ENCODE measurements at regions not wholly inside any gene's neighbourhood (a gene's known extent, or its start where the extent isn't known, plus 50 kb on each side); places are given as distances from the start of the nearest gene placed in this dataset.
A peak's percentile ranks its signal among the peaks of the same experiment; 100 is the strongest.
"Not testable (repeated sequence)": the region's sequence is repeated elsewhere in the genome, so short reads cannot be mapped to it uniquely, and the experiment has no call there.

DNA sequence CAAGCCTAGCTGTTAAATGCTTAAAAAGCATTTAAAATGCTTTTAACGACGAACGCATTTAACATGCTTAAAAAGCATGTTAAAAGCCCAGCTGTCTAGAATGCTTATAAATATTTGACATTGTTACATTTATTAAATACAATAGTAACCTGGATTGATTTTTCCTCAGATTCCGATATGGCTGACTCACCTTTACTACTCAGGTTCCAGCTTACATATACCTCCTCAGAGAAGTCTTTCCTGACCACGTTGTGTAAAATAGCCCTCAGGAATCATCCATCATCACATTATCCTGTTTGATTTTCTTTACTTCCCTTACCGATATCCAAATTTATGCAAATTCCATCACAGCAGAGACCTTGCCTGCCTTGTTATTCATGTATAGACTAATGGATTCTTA, 51.4 kb downstream of the SLC41A2 start:
- DNase-seq (ENCODE audit: low read depth in 1 of 2, low spot score in 1 of 2): no peak

DNA sequence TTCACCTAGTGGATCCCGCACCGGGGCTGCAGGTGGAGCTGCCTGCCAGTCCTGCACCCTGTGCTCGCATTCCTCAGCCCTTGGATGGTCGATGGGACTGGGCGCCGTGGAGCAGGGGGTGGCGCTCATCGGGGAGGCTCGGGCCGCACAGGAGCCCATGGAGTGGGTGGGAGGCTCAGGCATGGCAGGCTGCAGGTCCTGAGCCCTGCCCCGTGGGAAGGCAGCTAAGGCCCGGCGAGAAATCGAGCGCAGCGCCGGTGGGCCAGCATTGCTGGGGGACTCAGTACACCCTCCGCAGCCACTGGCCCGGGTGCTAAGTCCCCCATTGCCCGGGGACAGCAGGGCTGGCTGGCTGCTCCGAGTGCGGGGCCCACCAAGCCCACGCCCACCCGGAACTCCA, 52.6 kb downstream of the SLC41A2 start:
- not testable (repeated sequence) for DNase-seq (ENCODE audit: low read depth in 1 of 2, low spot score in 1 of 2)

DNA sequence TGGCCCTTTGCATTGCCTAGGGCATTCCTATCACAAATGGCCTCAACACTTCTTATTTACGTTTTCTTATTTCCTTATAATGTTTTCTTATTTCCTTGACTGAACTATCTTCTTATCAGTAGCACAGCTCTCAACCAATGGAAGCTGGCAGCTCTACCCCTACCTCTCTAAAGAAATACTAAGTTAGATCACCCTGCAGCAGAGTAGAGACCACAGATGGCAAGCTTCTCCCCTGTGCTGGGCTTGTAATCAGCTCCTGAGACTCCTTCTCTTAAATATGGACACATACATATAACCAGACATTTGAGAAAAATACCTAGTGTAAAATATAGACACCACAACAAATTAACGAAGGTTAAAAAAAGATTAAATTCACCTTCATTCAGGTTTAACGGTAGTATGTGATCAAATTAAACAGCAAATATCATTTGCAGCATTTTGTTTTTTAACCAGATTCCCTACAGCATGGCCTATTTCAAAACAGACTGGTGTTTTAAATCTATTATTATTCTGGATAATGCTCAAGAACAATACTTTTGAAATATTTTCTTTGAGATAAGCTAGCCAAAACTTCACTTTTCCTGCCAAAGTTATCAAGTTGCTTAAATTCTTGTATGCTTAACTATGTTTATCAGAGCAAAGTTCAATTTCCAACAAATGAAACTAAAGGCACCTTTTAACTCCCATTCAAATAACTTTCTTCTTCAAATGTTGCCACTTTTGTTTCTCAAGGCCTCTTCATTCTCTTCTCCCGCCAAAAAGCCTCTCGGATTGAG, 54.3 kb downstream of the SLC41A2 start:
- DNase-seq (ENCODE audit: low read depth in 1 of 2, low spot score in 1 of 2): no peak

DNA sequence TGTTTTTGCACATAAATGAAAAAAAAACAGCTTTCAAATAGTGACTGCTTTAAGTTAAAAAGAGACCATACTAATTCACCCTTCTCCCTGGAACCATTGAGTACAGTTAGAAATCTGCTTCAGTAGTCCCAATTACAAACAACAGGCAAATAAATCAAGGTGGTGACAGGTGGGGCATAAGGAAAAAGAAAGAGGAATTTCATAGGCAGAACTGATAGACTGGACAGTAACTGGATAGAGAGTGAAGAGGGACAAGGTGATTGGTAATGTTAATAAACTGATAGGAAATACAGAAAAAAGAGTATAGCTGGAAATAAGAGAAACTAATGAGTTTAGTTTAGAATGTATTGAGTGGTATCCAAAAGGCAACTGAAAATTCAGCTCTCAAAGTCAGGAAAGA, 56.0 kb downstream of the SLC41A2 start:
- no peak for DNase-seq (ENCODE audit: low read depth in 1 of 2, low spot score in 1 of 2)

DNA sequence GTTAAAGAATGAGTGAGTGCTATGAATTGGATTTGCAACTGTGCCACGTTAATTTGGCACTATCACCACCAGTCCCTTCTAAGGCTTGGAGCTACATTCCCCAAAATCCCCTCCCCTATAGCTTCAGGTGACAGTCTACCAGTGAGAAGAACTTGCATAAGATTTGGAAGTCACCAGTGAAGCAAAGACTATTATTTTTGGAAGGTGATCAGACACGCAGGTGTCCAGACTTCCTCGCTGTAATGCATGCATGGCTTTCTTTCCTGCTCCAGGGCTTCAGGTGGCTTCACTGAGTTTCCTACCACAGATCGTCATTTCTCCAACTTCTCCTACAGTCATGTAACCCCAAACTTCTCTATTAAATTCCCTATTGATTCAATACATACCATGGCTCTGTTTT, 61.4 kb downstream of the SLC41A2 start:
- no peak for DNase-seq (ENCODE audit: low read depth in 1 of 2, low spot score in 1 of 2)

DNA sequence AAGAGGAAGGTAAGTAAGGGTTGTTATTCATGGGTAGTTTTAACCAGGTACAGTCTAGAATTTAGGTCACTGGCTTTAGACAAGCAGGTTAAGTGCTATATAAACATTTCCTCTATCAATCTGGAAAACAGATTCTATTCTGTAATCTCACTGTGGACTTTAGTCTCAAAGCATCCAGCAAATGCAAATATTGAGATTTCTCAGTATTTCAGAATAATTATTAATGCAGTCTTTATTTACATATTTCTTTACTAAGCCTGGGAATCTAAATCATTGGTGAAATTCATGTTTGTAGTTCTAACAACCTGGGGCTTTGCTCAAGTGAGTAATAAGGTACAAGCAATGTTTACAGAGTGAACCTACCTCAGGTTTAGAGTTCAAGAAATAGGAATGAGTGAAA, 61.9 kb downstream of the SLC41A2 start:
- no peak for DNase-seq (ENCODE audit: low read depth in 1 of 2, low spot score in 1 of 2)

DNA sequence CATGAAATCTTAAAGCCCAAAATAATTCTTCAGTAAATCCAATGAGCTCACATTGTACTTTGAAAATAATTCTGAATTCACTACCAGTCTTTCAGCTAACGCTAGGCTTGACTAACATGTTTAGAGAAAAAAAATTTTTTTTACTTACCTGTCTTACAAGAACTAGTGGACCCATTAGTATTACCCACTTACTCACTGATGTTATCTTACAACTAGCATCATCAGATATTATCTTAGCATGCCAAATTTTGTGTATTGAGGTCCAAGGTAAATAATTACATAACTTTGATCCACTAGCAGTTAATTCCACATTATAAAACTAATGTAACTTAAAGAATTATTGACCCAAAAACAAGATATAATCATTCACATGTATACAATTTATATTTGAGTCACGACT, 62.7 kb downstream of the SLC41A2 start:
- no peak for DNase-seq (ENCODE audit: low read depth in 1 of 2, low spot score in 1 of 2)

DNA sequence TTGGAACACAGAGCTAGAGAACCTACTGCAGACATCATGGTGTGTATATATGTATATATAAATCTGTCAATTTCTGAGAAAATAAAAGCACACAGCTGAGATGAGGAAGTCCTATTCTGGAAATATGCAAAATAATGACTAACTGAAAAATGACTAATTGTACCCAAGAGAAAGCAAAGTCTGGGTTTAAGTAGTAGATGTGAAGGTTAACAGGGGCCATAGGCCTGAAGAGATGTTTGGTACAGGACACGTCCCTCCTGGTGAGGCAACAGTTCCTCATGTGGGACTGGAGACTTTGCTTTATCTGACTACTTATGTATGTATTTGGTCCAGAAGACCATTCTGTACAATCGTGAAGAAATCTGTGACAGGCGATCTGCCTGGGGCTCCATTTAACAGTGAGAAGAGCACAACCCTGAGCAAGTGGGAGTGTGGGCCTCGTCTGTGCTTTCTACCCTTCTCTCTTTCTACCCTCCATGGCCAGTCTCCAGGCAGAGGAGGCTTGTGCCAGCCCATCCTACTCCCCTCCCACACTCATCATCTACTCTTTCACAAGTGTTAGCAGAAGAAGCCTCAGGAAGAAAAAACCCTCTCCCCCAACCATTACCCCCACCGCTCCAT, 67.5 kb downstream of the SLC41A2 start:
- DNase-seq (ENCODE audit: low read depth in 1 of 2, low spot score in 1 of 2): peak in 1 of 2 donors; percentile 10

DNA sequence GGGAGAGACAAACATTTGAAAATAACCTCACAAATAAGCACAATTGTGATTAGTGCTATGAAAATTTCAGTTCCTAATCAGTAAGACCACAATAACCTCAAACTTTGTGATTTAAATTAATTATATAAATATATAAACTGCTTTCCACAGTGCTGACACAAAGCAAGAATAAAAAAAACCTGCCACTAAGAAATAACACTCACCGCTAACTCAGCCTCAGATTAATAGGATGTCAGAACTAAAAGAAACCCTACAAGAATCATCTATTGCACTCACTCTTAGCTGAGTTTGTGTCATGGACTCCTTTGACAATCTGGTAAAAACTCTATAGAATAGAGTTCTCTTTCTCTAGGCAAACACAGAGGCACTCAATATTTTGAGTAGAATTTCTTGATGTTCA, 68.4 kb downstream of the SLC41A2 start:
- no peak for DNase-seq (ENCODE audit: low read depth in 1 of 2, low spot score in 1 of 2)

DNA sequence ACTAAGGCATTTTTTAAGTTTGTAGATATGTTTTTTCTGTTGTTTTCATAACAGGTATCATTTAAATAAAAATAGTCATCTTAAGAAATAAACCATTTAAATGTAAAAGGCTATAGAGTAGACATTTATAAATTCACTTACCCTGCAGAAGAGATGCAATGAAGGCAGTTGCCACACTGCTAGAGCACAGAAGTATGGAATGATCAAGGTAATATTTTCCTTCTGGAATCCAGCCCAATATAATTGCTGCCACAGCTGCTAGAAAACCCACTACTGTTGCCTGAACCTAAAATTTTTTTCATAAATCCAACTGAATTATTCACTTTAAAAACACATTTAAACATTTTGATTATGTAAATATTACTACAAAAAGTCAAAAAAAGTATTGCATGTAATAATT, 69.2 kb downstream of the SLC41A2 start:
- DNase-seq (ENCODE audit: low read depth in 1 of 2, low spot score in 1 of 2): no peak

DNA sequence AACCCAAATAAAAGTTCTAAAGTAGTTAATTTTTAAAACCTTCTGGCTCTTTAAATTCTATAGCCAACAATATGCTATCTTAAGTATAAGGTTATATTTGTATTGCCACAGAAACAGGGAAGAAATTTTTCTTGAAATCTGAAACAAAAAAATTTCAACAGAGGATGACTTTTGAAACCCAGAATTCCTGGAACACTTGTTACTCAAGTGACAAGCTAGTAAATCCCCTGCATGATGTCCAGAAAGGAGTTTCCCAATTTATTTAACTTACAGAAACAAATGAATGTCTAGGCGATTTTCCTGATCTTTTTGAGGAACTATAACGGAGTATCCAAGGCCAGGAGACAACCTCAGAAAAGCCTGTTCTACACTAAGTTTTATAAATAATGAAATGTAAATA, 69.6 kb downstream of the SLC41A2 start:
- no peak for DNase-seq (ENCODE audit: low read depth in 1 of 2, low spot score in 1 of 2)

DNA sequence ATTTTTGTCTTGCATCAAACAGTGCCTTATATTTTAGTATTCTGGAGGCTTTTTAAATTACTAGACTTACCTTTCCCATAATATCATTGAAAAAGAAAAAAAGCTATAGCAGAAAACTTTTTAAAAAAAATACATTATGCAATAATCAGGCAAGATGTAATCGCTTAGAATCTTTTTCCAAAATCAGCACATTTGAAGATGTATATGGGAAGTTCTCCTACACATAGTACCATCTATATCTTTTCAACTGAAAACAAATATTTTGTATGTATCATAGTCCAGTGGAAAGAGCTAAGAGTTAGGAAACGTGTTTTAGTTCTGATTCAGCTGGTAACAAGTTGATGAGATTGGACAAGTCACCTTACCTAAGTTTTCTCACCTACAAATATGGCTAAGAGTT, 70.6 kb downstream of the SLC41A2 start:
- DNase-seq (ENCODE audit: low read depth in 1 of 2, low spot score in 1 of 2): no peak

DNA sequence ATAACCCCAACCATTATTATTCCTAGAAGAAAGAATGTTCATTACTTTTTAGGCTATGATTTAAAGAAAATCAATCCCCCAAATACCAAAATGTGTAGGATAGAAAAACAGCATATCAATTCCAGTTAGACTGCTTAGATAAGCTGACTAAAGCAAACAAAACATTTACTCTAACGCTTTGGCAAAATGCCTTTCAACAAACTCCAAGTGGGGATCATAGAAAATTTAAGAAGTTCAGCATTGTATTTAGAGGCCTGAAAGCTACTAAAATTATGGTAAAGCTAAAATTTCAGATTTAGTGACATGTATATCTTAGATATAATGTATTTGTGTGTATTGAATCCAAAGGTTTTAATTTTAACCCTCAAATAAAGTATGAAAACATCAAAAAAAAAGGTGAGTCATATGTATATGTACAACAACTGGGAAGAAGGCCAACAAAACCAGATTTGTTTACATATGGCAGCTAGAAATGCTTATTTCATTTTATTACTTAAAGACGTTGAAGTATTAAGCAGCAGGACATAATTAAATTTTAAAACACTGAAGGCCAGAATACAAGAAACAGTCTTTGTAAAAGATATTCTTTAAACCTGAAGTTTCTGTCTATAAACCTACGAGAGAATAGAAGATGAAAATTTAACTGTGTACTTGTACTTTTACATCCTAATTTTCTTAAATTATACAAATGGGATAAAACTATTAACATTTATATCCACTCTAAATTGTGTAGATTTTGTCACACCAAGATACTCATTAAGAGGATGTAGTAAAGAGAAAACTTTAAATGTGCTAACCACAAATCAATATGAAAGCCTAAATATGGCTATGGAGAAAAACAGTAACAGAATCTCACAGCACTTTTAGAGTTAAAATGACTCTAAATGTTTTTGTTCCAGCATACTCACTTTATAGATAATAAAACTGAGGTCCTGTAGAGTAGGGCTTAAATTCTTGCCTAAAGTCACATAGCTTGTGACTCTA, 71.4 kb downstream of the SLC41A2 start:
- DNase-seq (ENCODE audit: low read depth in 1 of 2, low spot score in 1 of 2): no peak

DNA sequence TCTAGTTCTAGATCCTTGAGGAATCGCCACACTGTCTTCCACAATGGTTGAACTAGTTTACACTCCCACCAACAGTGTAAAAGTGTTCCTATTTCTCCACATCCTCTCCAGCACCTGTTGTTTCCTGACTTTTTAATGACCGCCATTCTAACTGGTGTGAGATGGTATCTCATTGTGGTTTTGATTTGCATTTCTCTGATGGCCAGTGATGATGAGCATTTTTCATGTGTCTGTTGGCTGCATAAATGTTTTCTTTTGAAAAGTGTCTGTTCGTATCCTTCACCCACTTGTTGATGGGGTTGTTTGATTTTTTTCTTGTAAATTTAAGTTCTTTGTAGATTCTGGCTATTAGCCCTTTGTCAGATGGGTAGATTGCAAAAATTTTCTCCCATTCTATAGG, 79.2 kb downstream of the SLC41A2 start:
- DNase-seq (ENCODE audit: low read depth in 1 of 2, low spot score in 1 of 2): not testable (repeated sequence)

DNA sequence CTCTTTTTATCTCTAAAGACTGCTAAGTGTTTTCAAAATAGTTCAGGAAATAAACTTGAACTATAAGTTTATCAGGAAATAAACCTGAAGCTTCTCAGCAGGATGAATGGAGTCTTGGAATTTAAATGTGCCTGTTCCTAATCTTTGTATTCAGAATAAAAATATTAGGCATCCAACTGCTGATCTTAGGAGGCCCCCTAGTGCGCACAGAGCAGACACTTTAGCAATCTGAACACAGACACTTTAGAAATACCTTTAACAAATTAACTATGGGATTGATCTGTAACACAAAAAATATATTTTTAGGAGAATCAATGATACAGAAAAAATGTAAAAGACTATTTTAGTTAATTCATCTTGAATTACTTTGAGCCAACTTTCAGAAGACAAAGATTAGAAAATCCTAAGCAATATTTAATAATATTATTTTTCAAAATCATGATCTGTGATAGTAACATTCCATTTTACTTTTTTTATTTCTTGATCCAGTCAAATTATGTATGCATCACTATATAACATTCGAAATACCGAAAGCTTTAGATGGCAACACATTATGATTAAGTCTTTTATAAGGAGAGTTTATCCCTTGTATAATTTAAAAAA, 80.9 kb downstream of the SLC41A2 start:
- DNase-seq (ENCODE audit: low read depth in 1 of 2, low spot score in 1 of 2): peak in 1 of 2 donors; percentile 11

DNA sequence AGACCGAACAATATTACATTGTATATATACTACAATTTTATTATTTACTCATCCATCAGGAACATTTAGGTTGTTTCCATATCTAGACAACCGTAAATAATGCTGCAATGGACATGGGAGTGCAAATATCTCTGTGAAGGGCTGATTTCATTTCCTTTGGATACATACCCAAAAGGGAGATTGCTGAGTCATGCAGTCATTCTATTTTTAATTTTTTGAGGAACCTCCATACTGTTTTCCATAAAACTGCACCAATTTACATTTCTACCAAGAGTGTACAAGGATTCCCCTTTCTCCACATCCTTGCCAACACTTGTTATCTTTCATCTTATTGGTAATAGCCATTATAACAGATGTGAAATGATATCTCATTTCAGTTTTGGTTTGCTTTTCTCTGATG, 84.7 kb downstream of the SLC41A2 start:
- DNase-seq (ENCODE audit: low read depth in 1 of 2, low spot score in 1 of 2): no peak

DNA sequence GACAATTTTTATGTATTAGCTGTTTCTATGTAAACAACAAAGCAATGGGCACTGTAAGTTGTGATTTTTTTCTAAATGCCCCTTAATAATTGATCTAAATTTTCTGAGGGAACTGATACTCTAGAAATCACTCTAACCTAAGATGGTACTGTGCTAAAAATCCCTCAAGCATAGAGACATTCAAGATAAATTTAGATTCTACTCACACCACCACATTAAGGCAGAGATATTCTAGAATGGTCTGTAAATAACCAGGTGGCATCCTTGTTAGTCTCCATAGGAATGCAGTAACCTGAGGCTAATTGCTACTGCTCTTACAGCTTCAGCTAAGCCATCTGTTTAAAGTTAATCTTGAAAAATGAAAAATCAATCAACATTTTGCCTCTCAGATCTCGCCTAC, 87.3 kb downstream of the SLC41A2 start:
- DNase-seq (ENCODE audit: low read depth in 1 of 2, low spot score in 1 of 2): no peak

DNA sequence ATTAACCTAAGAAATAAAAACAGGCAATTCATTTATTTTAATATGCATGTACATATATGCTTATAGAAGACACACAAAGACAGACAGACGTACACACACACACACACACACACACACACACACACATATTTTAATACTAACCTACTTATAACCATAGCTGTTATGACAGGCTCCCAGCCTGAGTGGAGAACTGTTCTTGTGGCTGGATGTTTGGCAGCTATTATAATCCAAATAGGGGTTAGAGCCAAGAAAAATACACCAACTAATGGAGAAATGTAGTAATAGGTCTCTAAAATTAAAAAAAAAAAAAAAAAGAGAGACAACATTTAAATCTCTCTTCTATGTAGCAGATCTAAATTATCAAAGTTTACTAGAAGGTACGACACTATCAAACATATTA, 91.8 kb downstream of the SLC41A2 start:
- no peak for DNase-seq (ENCODE audit: low read depth in 1 of 2, low spot score in 1 of 2)

DNA sequence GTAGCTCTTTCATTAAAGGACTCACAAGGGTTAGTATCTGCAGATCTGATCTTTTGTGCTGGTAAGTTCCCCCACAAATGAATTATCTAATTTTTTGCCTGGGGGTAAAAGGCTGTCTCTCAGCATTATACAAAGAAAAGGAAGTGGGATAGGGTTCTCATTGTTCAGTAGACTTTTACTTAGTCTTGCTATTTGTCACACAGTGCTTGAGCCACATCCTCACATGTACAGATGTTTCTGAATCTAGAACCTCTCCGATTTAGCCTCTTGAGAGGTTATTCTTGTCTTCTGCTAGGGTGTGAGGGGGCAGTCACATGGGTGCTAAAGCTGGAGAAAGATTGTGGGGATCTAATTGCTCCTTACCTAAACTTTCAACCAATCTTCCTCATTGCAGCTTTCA, 93.0 kb downstream of the SLC41A2 start:
- DNase-seq (ENCODE audit: low read depth in 1 of 2, low spot score in 1 of 2): no peak

DNA sequence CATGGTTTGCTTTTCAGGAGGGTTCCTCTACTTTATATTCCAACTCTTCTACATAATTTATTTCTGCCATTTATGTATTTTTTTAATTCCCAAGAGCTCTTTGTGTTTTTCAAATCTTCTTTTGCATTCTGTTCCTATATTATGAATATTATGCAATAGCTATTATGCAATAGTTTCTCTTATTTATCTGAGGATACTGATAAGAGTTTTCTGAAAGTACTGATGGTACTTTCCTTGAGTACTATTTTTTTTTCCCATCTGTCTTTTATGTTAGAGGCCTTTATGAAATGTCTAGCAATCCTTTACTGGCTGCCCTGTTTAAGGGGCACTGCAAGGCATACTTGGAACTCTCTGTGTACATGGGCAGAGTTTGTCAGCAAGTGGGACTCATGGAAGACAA, 93.4 kb downstream of the SLC41A2 start:
- no peak for DNase-seq (ENCODE audit: low read depth in 1 of 2, low spot score in 1 of 2)

DNA sequence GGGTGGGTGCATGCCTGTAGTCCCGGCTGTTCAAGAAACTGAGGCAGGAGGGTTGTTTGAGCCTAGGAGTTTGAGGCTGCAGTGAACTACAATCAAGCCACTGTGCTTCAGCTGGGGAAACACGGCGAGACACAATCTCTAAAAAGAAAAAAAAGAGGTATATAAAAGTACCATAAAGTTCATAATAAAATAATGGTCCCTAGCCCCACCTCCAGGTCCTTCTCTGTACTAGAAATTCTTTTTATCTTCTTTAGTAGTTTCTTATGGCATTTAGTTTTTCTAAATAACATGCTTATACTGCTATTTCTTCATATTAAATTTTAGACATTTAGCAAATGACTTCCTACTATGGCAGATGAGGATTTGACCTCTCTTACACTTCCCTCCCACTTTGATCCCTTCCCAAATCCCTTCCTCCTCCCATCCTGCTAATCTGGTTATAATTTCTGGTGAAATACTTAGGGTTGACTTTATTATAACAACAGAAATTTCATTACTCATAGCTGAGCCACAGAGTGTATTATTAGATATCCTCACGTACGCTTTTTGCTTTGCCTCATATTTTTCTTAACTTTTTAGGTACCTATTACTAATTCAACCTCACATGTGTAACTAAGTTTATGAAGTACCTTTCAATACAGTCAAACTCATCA, 94.7 kb downstream of the SLC41A2 start:
- DNase-seq (ENCODE audit: low read depth in 1 of 2, low spot score in 1 of 2): no peak

Data from activated CD4-positive, alpha-beta T cell treated with anti-CD3 and anti-CD28 coated beads, Interleukin-2, amount 50 U/mL, for 24 hours (primary cell).